ENCODE measurements at regions not wholly inside any gene's neighbourhood (a gene's known extent, or its start where the extent isn't known, plus 50 kb on each side); places are given as distances from the start of the nearest gene placed in this dataset.
"Not testable (repeated sequence)": the region's sequence is repeated elsewhere in the genome, so short reads cannot be mapped to it uniquely, and the experiment has no call there.

GRCh38 chr15:53209396-53210042 lies 419.4 kb upstream of the ONECUT1 start:
- no peak for DNase-seq

GRCh38 chr15:53208751-53209150 lies 418.6 kb upstream of the ONECUT1 start:
- DNase-seq: no peak

- no peak for DNase-seq
Observed at GRCh38 chr15:53203454-53203853, 413.3 kb upstream of the ONECUT1 start.

- no peak for DNase-seq
Observed at GRCh38 chr15:53202876-53203275, 412.7 kb upstream of the ONECUT1 start.

- DNase-seq: peak; percentile 13
Observed at GRCh38 chr15:53197426-53197839, 407.3 kb upstream of the ONECUT1 start.

- no peak for DNase-seq
Observed at GRCh38 chr15:53196788-53197187, 406.7 kb upstream of the ONECUT1 start.

GRCh38 chr15:53196242-53196641 lies 406.1 kb upstream of the ONECUT1 start:
- no peak for DNase-seq

GRCh38 chr15:53193149-53193548 lies 403.0 kb upstream of the ONECUT1 start:
- no peak for DNase-seq

GRCh38 chr15:53189860-53190259 lies 399.7 kb upstream of the ONECUT1 start:
- no peak for DNase-seq

GRCh38 chr15:53183449-53183848 lies 393.3 kb upstream of the ONECUT1 start:
- not testable (repeated sequence) for DNase-seq

- DNase-seq: no peak
Observed at GRCh38 chr15:53171571-53171970, 381.4 kb upstream of the ONECUT1 start.

GRCh38 chr15:53166684-53167201 lies 376.6 kb upstream of the ONECUT1 start:
- DNase-seq: no peak

- no peak for DNase-seq
Observed at GRCh38 chr15:53165988-53166683, 376.0 kb upstream of the ONECUT1 start.

- DNase-seq: no peak
Observed at GRCh38 chr15:53160092-53160704, 370.1 kb upstream of the ONECUT1 start.

GRCh38 chr15:53159458-53159857 lies 369.3 kb upstream of the ONECUT1 start:
- no peak for DNase-seq

- DNase-seq: no peak
Observed at GRCh38 chr15:53158995-53159394, 368.9 kb upstream of the ONECUT1 start.

GRCh38 chr15:53133255-53133850 lies 343.2 kb upstream of the ONECUT1 start:
- no peak for DNase-seq

GRCh38 chr15:53130943-53131342 lies 340.8 kb upstream of the ONECUT1 start:
- DNase-seq: no peak

- DNase-seq: no peak
Observed at GRCh38 chr15:53129121-53129904, 339.2 kb upstream of the ONECUT1 start.

- no peak for DNase-seq
Observed at GRCh38 chr15:53128652-53129051, 338.5 kb upstream of the ONECUT1 start.

GRCh38 chr15:53126144-53126543 lies 336.0 kb upstream of the ONECUT1 start:
- DNase-seq: no peak

- no peak for DNase-seq
Observed at GRCh38 chr15:53122818-53123217, 332.7 kb upstream of the ONECUT1 start.

GRCh38 chr15:53116915-53117314 lies 326.8 kb upstream of the ONECUT1 start:
- DNase-seq: not testable (repeated sequence)
